H1 (cell line): ENCODE measurements at regions not wholly inside any gene's neighbourhood (a gene's known extent, or its start where the extent isn't known, plus 50 kb on each side); places are given as distances from the start of the nearest gene placed in this dataset.

Source experiments
- CTCF ChIA-PET: fragments of 300-600 bp; sonication (Branson Sonifier 250); formaldehyde crosslinking; loops from one replicate; lab custom pipeline; 2021; ENCODE audit not compliant: partially characterized antibody; lab: Charles Lee
- POLR2A ChIA-PET: fragments of 300-600 bp; sonication (Branson Sonifier 250); formaldehyde crosslinking; loops from one replicate; lab custom pipeline; 2021; ENCODE audit warnings: inconsistent platforms; ENCODE audit not compliant: partially characterized antibody; lab: Charles Lee
- DNase-seq, 2 experiments: peaks; one replicate each; pipeline versions ENCODE4 v3.0.0 to v3.0.0-alpha.2; 2010 to 2022; ENCODE audit warnings: low spot score in 2 of 2, low read depth in 1 of 2, mixed read lengths in 1 of 2
- FAIRE-seq: peaks from 2 replicates; lab custom pipeline; 2011; peaks lifted over from hg19 to GRCh38; lab: Jason Lieb, UNC
- H2AFZ ChIP-seq: 2 replicates; pipeline ENCODE4 v1.8.1; 2012; ENCODE audit warnings: low read length, inconsistent platforms
- H2AK5ac ChIP-seq: 2 replicates; pipeline ENCODE4 v1.6.1; 2013; ENCODE audit warnings: low read depth, low read length
- H2BK120ac ChIP-seq: replicated peaks from 2 replicates; pipeline ENCODE3; 2013; ENCODE audit warnings: low read depth, low read length, inconsistent platforms
- H2BK12ac ChIP-seq: 2 replicates; pipeline ENCODE4 v1.6.1; 2013; ENCODE audit warnings: low read depth, low read length
- H2BK15ac ChIP-seq: 2 replicates; pipeline ENCODE4 v1.6.1; 2013; ENCODE audit warnings: low read length
- H2BK20ac ChIP-seq: 2 replicates; pipeline ENCODE4 v1.6.1; 2013; ENCODE audit warnings: low read length
- H2BK5ac ChIP-seq: 2 replicates; pipeline ENCODE4 v1.6.1; 2013; ENCODE audit warnings: low read depth, low read length
- H3K14ac ChIP-seq: 2 replicates; pipeline ENCODE4 v1.6.1; 2013; ENCODE audit warnings: inconsistent platforms; ENCODE audit not compliant: insufficient read length
- H3K18ac ChIP-seq: 2 replicates; pipeline ENCODE4 v1.6.1; 2013; ENCODE audit warnings: low read length; ENCODE audit errors: extremely low read depth
- H3K23ac ChIP-seq: 2 replicates; pipeline ENCODE4 v1.6.1; 2013; ENCODE audit warnings: inconsistent platforms; ENCODE audit not compliant: insufficient read length
- H3K23me2 ChIP-seq: 2 replicates; pipeline ENCODE4 v1.6.1; 2013; ENCODE audit warnings: low read depth, low read length
- H3K27ac ChIP-seq: 2 replicates; pipeline ENCODE4 v1.6.1; 2011; ENCODE audit warnings: low read depth, low read length, inconsistent platforms
- H3K27me3 ChIP-seq, 4 experiments: replicated peaks in 1 of 4; 1 replicate in 1 of 4; 2 replicates in 3 of 4; pipeline versions ENCODE4 v1.6.1 to v1.8.1; 2011 to 2013; ENCODE audit warnings: low read length in 3 of 4, mild to moderate bottlenecking in 3 of 4, inconsistent platforms in 2 of 4, mixed read lengths in 2 of 4, moderate library complexity in 1 of 4; ENCODE audit not compliant: control insufficient read depth in 3 of 4, insufficient read depth in 3 of 4; ENCODE audit errors: extremely low read depth in 1 of 4
- H3K36me3 ChIP-seq, 4 experiments: 2 replicates each; pipeline versions ENCODE4 v1.6.1 to v1.8.1; 2011 to 2013; ENCODE audit warnings: mild to moderate bottlenecking in 4 of 4, low read length in 3 of 4, moderate library complexity in 2 of 4, control low read depth in 1 of 4, inconsistent platforms in 1 of 4; ENCODE audit not compliant: insufficient read depth in 4 of 4, control insufficient read depth in 2 of 4
- H3K4ac ChIP-seq: replicated peaks from 2 replicates; pipeline ENCODE3; 2013; ENCODE audit warnings: low read length, low read depth, mixed read lengths, inconsistent platforms; ENCODE audit not compliant: insufficient read length
- H3K4me1 ChIP-seq, 4 experiments: replicated peaks in 1 of 4; 1 replicate in 1 of 4; 2 replicates in 3 of 4; pipeline versions ENCODE4 v1.6.1 to v1.8.1; 2011 to 2013; ENCODE audit warnings: low read length in 3 of 4, inconsistent platforms in 2 of 4, mixed read lengths in 1 of 4; ENCODE audit not compliant: insufficient read depth in 4 of 4, control insufficient read depth in 3 of 4
- H3K4me2 ChIP-seq, 2 experiments: 2 replicates each; pipeline versions ENCODE4 v1.6.1 to v1.8.1; 2011 to 2013; ENCODE audit warnings: low read depth in 2 of 2, low read length in 2 of 2, control low read depth in 1 of 2, inconsistent platforms in 1 of 2, mild to moderate bottlenecking in 1 of 2; ENCODE audit not compliant: insufficient read depth in 1 of 2
- H3K4me3 ChIP-seq, 4 experiments: fragments of 200-600, 300-600 bp in 1 of 4; sonication (generic), shearing (Covaris generic), sonication (Bioruptor Twin) in 1 of 4; 2 replicates each; pipeline versions ENCODE4 v1.5.1 to v1.8.1; 2011 to 2016; ENCODE audit warnings: low read length in 4 of 4, low read depth in 3 of 4, control low read depth in 2 of 4, inconsistent platforms in 2 of 4, mild to moderate bottlenecking in 2 of 4, mixed read lengths in 1 of 4, moderate library complexity in 1 of 4; ENCODE audit not compliant: insufficient read depth in 2 of 4; ENCODE audit errors: extremely low read depth in 1 of 4
- H3K56ac ChIP-seq: replicated peaks from 2 replicates; pipeline ENCODE3; 2013; ENCODE audit warnings: low read depth, mild to moderate bottlenecking, mixed read lengths, low read length, inconsistent platforms; ENCODE audit not compliant: insufficient read length
- H3K79me1 ChIP-seq: 2 replicates; pipeline ENCODE4 v1.6.1; 2013; ENCODE audit warnings: low read depth, low read length, control low read depth
- H3K79me2 ChIP-seq, 2 experiments: 2 replicates each; pipeline versions ENCODE4 v1.6.1 to v1.8.1; 2012 to 2013; ENCODE audit warnings: low read length in 2 of 2, mild to moderate bottlenecking in 2 of 2, inconsistent platforms in 1 of 2; ENCODE audit not compliant: insufficient read depth in 2 of 2, control insufficient read depth in 1 of 2
- H3K9ac ChIP-seq, 4 experiments: replicated peaks in 1 of 4; 1 replicate in 1 of 4; 2 replicates in 3 of 4; pipeline versions ENCODE4 v1.6.1 to v1.8.1; 2011 to 2013; ENCODE audit warnings: low read depth in 3 of 4, low read length in 3 of 4, control low read depth in 2 of 4, mild to moderate bottlenecking in 2 of 4, moderate library complexity in 2 of 4, inconsistent platforms in 1 of 4; ENCODE audit errors: extremely low read depth in 1 of 4
- H3K9me3 ChIP-seq, 2 experiments: 2 replicates each; pipeline versions ENCODE4 v1.6.1 to v1.8.1; 2012 to 2013; ENCODE audit warnings: mild to moderate bottlenecking in 2 of 2, moderate library complexity in 2 of 2, control low read depth in 1 of 2, inconsistent platforms in 1 of 2, low read depth in 1 of 2, low read length in 1 of 2, mixed read lengths in 1 of 2; ENCODE audit not compliant: insufficient read depth in 2 of 2
- H4K20me1 ChIP-seq, 2 experiments: replicated peaks in 1 of 2; 2 replicates each; pipeline versions ENCODE3 to v1.8.1; 2011 to 2013; ENCODE audit warnings: inconsistent platforms in 2 of 2, low read length in 2 of 2, mild to moderate bottlenecking in 1 of 2; ENCODE audit not compliant: insufficient read depth in 2 of 2, control insufficient read depth in 1 of 2
- H4K5ac ChIP-seq: 2 replicates; pipeline ENCODE4 v1.6.1; 2013; ENCODE audit warnings: low read length, low read depth, mixed read lengths, inconsistent platforms; ENCODE audit not compliant: insufficient read length
- H4K8ac ChIP-seq: 2 replicates; pipeline ENCODE4 v1.8.0; 2013; ENCODE audit warnings: mild to moderate bottlenecking, moderate library complexity, low read length, inconsistent platforms; ENCODE audit not compliant: insufficient read depth; ENCODE audit errors: extremely low read depth
- H4K91ac ChIP-seq: replicated peaks from 2 replicates; pipeline ENCODE3; 2013; ENCODE audit warnings: low read length, mixed read lengths, inconsistent platforms; ENCODE audit not compliant: insufficient read length
- KDM4A ChIP-seq: IDR thresholded peaks from one replicate; pipeline ENCODE4 v1.7.1; 2012; ENCODE audit warnings: low read depth, mild to moderate bottlenecking, moderate library complexity, low read length, inconsistent platforms; ENCODE audit not compliant: severe bottlenecking
- POLR2A ChIP-seq, 2 experiments: IDR thresholded peaks; 1 replicate in 1 of 2; 2 replicates in 1 of 2; pipeline ENCODE4 v1.6.1; 2011; ENCODE audit warnings: low read depth in 2 of 2, low read length in 2 of 2, mild to moderate bottlenecking in 2 of 2; ENCODE audit errors: control extremely low read depth in 1 of 2
- SIN3A ChIP-seq, 2 experiments: IDR thresholded peaks in 1 of 2; conservative IDR thresholded peaks in 1 of 2; 2 replicates each; pipeline ENCODE4 v1.6.1; 2011 to 2012; ENCODE audit warnings: low read length in 2 of 2, improper control_type of control experiment in 1 of 2, low read depth in 1 of 2, mild to moderate bottlenecking in 1 of 2
- SIX5 ChIP-seq: IDR thresholded peaks from 2 replicates; pipeline ENCODE4 v1.6.1; 2011; ENCODE audit warnings: mild to moderate bottlenecking, low read depth, low read length
- WGBS, 2 experiments: shearing (Covaris generic) in 1 of 2; methylation state at CpG; one replicate each; pipeline versions ENCODE4 v1.1.6 to v1.1.7; 2013 to 2015; ENCODE audit warnings: low lambda C conversion rate in 2 of 2, mixed read lengths in 2 of 2, inconsistent platforms in 1 of 2, low coverage in 1 of 2, missing lambda C conversion rate in 1 of 2; ENCODE audit not compliant: insufficient replicate concordance in 2 of 2, insufficient coverage in 1 of 2, insufficient read length in 1 of 2; ENCODE audit errors: extremely low coverage in 1 of 2, missing lambda C conversion rate in 1 of 2; 5-methylcytosine and 5-hydroxymethylcytosine counted together
- TF ChIP-seq, protein P1 (sequence below): IDR thresholded peaks from 2 replicates; pipeline ENCODE4 v1.6.1; 2012; ENCODE audit warnings: inconsistent platforms
- TF ChIP-seq, protein P2 (sequence below): IDR thresholded peaks from 2 replicates; pipeline ENCODE4 v1.6.1; 2011; ENCODE audit warnings: low read depth, mild to moderate bottlenecking, low read length; ENCODE audit not compliant: insufficient read depth

DNA sequence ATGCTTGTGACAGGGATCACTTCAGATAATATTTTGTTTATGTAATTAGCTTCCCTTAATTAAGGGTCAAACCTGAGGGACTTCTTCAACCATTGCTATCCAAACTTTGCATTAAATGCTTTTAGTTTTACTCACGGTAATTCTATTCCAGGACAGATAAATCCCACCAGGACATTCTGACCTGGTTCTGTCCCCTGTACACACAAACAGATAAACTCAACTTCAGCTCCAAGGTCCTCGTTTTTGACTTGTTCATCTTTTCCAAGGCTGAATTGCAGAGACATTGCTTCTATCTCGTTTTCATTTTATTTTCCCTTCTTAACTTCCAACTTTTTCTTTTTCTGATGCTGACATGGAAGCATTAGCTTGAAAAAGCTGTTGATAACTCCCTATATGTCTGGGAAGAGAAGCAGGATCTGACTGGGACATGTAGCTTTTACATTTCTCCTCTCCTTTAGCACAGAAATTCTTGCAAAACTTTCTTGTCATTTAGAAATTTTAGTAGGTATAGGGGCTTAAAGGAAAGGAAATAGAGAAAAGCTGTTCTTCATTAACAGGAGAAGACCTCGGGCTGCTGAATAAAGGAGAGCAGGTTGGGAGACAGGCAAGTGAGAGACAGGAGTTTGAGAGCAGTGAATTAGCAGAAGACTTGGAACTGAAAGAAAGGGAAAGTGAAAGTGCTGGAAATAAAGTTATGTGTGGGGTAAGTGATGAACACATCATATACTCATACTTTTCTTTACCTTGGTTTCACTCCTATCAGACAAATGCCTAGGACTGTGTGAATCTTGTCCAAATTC lies 231.7 kb upstream of the B3GALT2 start:
- no peak for DNase-seq
- Histone ChIP-seq H3K4me3 (no peak overlapping the region), H3K4ac (no peak overlapping the region), H2BK12ac (no peak overlapping the region), H2AK5ac (no peak overlapping the region), H3K14ac (no peak overlapping the region), H2BK120ac (no peak overlapping the region), H2AFZ (no peak overlapping the region), H3K9me3 (no peaks in the 10 kb centered on the region), H3K4me2 (no peak overlapping the region), H4K8ac (no peak overlapping the region), H3K9ac (no peak overlapping the region), H3K23me2 (no peaks in the 10 kb centered on the region; the same call in 1 of the 2 replicates), H2BK5ac (no peak overlapping the region), H3K18ac (no peak overlapping the region), H4K5ac (no peak overlapping the region), H3K79me2 (no peaks in the 10 kb centered on the region), H3K4me1 (peaks cover 0 to 3% (median 0%) of the 10 kb centered on the region in 4 experiments; a peak in 2 of 7 replicates), H3K27me3 (no peaks in the 10 kb centered on the region), H3K27ac (no peak overlapping the region), H4K20me1 (no peaks in the 10 kb centered on the region), H3K56ac (no peak overlapping the region), H4K91ac (no peak overlapping the region), H3K79me1 (no peaks in the 10 kb centered on the region), H2BK15ac (no peak overlapping the region), H2BK20ac (no peak overlapping the region), H3K36me3 (no peaks in the 10 kb centered on the region), H3K23ac (no peak overlapping the region)
- TF ChIP-seq SIX5 (no peak), POLR2A (IDR thresholded peaks at IDR 0.05; ENCODE audit: control extremely low read depth in 1 of 2, low read depth in 2 of 2, low read length in 2 of 2) (no peak), KDM4A (no peak), SIN3A (conservative IDR thresholded peaks at IDR 0.05 in 1 of 2, IDR thresholded peaks at IDR 0.05 in 1 of 2; ENCODE audit: low read depth in 1 of 2, low read length in 2 of 2) (no peak)
- TF ChIP-seq, protein P1, sequence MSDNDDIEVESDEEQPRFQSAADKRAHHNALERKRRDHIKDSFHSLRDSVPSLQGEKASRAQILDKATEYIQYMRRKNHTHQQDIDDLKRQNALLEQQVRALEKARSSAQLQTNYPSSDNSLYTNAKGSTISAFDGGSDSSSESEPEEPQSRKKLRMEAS = no peak
- TF ChIP-seq, protein P2, sequence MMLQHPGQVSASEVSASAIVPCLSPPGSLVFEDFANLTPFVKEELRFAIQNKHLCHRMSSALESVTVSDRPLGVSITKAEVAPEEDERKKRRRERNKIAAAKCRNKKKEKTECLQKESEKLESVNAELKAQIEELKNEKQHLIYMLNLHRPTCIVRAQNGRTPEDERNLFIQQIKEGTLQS = no peak
- 84% methylated on average over 4 of the region's 4 CpGs; no CpG with 5 or more reads in 1 of the 2 experiments for WGBS, 2 experiments
- no peak for FAIRE-seq
- ChIA-PET POLR2A (no interaction called here), CTCF (interaction anchor here (1.2 kb wide), 2 partner anchors 23 to 275 kb away, joined by 3 read pairs; no protein-coding TSS in a partner anchor)
